ENCODE measurements at regions not wholly inside any gene's neighbourhood (a gene's known extent, or its start where the extent isn't known, plus 50 kb on each side); places are given as distances from the start of the nearest gene placed in this dataset.

- Histone ChIP-seq H3K4me1 (ENCODE audit: control insufficient read depth, insufficient read depth, low read length) (no peaks in the 10 kb centered on the region), H3K18ac (ENCODE audit: low read depth, low read length) (no peak overlapping the region), H3K9ac (ENCODE audit: low read depth, low read length) (no peak overlapping the region), H2AK5ac (ENCODE audit: low read depth, low read length) (no peak overlapping the region), H2AFZ (replicated peaks; ENCODE audit: low read length, poor library complexity) (no peak overlapping the region), H2AK9ac (replicated peaks; ENCODE audit: low read depth, low read length, poor library complexity) (no peak overlapping the region), H2BK15ac (ENCODE audit: low read depth, low read length) (no peak overlapping the region), H3K23ac (ENCODE audit: low read depth, low read length) (no peak overlapping the region), H2BK20ac (ENCODE audit: low read depth, low read length) (no peak overlapping the region), H2BK120ac (ENCODE audit: low read depth, low read length) (no peak overlapping the region), H3K27me3 (ENCODE audit: control insufficient read depth, insufficient read depth, low read length) (no peaks in the 10 kb centered on the region), H3K56ac (ENCODE audit: extremely low read depth, insufficient read depth, low read length) (no peak overlapping the region), H3K36me3 (ENCODE audit: control insufficient read depth, insufficient read depth, low read length) (0 out of 2 replicates have a peak, but pooled peaks cover 2% of the 10 kb centered on the region), H3K9me1 (ENCODE audit: insufficient read depth, low read length) (peaks cover 4% of the 10 kb centered on the region; the same call in 1 of the 2 replicates), H3K79me1 (ENCODE audit: low read depth in 1 of 2, low read length in 2 of 2) (peaks cover 43 to 44% of the 10 kb centered on the region in 2 experiments), H3K4me2 (ENCODE audit: low read depth, low read length) (no peak overlapping the region), H3K4me3 (ENCODE audit: insufficient read depth, low read depth, low read length) (no peak overlapping the region), H4K8ac (ENCODE audit: low read depth in 2 of 2, low read length in 2 of 2) (no peak overlapping the region), H4K91ac (ENCODE audit: insufficient read depth, low read depth, low read length) (no peak overlapping the region), H2BK5ac (ENCODE audit: low read depth, low read length, poor library complexity, severe bottlenecking) (no peak overlapping the region), H3K9me3 (ENCODE audit: control insufficient read depth, insufficient read depth, low read length) (no peaks in the 10 kb centered on the region), H3K27ac (ENCODE audit: insufficient read depth, low read length) (no peak overlapping the region), H3K14ac (replicated peaks; ENCODE audit: low read depth, low read length) (no peak overlapping the region), H4K20me1 (ENCODE audit: insufficient read depth, low read length) (peaks cover 3% of the 10 kb centered on the region; the same call in 1 of the 2 replicates), H4K5ac (ENCODE audit: low read depth, low read length) (no peak overlapping the region), H3K4ac (ENCODE audit: low read depth, low read length) (no peak overlapping the region)
- DNase-seq = no peak
- intact Hi-C loops (cut with micrococcal nuclease) = no loop called here
- ChIA-PET POLR2A (ENCODE audit: unreplicated experiment) (no interaction called here), CTCF (no interaction called here)
- no peak for ATAC-seq (ENCODE audit: low read depth)
- in situ Hi-C loops (cut with MboI; ENCODE audit: low sequenced_read_pairs) = no loop called here
- TF ChIP-seq FOS (IDR thresholded peaks at IDR 0.05; ENCODE audit: low read depth, low read length) (no peak), MAZ (IDR thresholded peaks at IDR 0.05; ENCODE audit: borderline replicate concordance, low read depth, low read length) (no peak), RFX5 (IDR thresholded peaks at IDR 0.05; ENCODE audit: low read depth, low read length) (no peak), RCOR1 (IDR thresholded peaks at IDR 0.05; ENCODE audit: insufficient replicate concordance, low read length) (no peak), NFE2L2 (IDR thresholded peaks at IDR 0.05; ENCODE audit: low read depth, low read length) (no peak), ELK1 (IDR thresholded peaks at IDR 0.05; ENCODE audit: borderline replicate concordance, low read depth, low read length) (no peak), BHLHE40 (IDR thresholded peaks at IDR 0.05; ENCODE audit: low read depth, low read length) (no peak), CTCF (conservative IDR thresholded peaks at IDR 0.05; ENCODE audit: low read depth, low read length) (no peak), RAD21 (IDR thresholded peaks at IDR 0.05; ENCODE audit: low read length) (no peak), CHD1 (IDR thresholded peaks at IDR 0.05; ENCODE audit: low read depth, low read length) (no peak), CEBPB (IDR thresholded peaks at IDR 0.05; ENCODE audit: low read depth, low read length) (no peak)
- BruUV-seq (replicated peaks) = no TSS peak
- WGBS, 2 experiments (ENCODE audit: extremely low coverage in 2 of 2, insufficient read length in 1 of 2) = 71% methylated on average over 1 of the region's 3 CpGs; no CpG with 5 or more reads in 1 of the 2 experiments
- dilution Hi-C loops (cut with HindIII; ENCODE audit: low sequenced_read_pairs, unreplicated experiment) = no loop called here
Measured at GRCh38 chr14:71607056-71607455, 325.2 kb upstream of the RGS6 start.
